AG04450 (cell line): ENCODE measurements at regions not wholly inside any gene's neighbourhood (a gene's known extent, or its start where the extent isn't known, plus 50 kb on each side); places are given as distances from the start of the nearest gene placed in this dataset.

Experiments
- CTCF ChIA-PET: fragments of 300-600, 350-600 bp; formaldehyde crosslinking; extraction: SDS; loops from one replicate; lab custom pipeline; 2022; ENCODE audit warnings: antibody characterized with exemption, inconsistent platforms; lab: Charles Lee
- POLR2A ChIA-PET: fragments of 350-600 bp; formaldehyde crosslinking; extraction: SDS; loops from one replicate; lab custom pipeline; 2021; ENCODE audit warnings: antibody characterized with exemption, inconsistent platforms; lab: Yijun Ruan, JAX
- DNase-seq: peaks from one replicate; pipeline ENCODE4 v3.0.0-alpha.2; 2011; ENCODE audit warnings: low read depth, low spot score
- H3K27ac ChIP-seq: one replicate; pipeline ENCODE4 v1.5.1; 2012; ENCODE audit warnings: low read depth, low read length, control low read depth
- H3K27me3 ChIP-seq: one replicate; pipeline ENCODE4 v1.6.0; 2012; ENCODE audit warnings: low read length; ENCODE audit not compliant: control insufficient read depth, insufficient read depth
- H3K4me3 ChIP-seq: 2 replicates; pipeline ENCODE4 v1.5.1; 2011; ENCODE audit warnings: mild to moderate bottlenecking, low read depth, low read length, control low read depth
- H3K9me3 ChIP-seq: 2 replicates; pipeline ENCODE4 v1.5.1; 2012; ENCODE audit warnings: low read length; ENCODE audit not compliant: control insufficient read depth, insufficient read depth
- CTCF ChIP-seq: IDR thresholded peaks from 2 replicates; pipeline ENCODE4 v1.5.1; 2011; ENCODE audit warnings: low read depth, low read length, control low read depth, inconsistent platforms

- no peak overlapping the region for H3K27ac ChIP-seq
- DNase-seq = no peak
- no peak for TF ChIP-seq CTCF
- peaks cover 18% of the 10 kb centered on the region for H3K9me3 ChIP-seq
- ChIA-PET CTCF (no interaction called here), POLR2A (no interaction called here)
- no peak overlapping the region for H3K4me3 ChIP-seq
- no peaks in the 10 kb centered on the region for H3K27me3 ChIP-seq
These were observed 101.0 kb upstream of the IKZF1 start for GRCh38 chr7:50203521-50203920.

GRCh38 chr7:50202052-50202555, 102.4 kb upstream of the IKZF1 start:
- Histone ChIP-seq H3K27ac (no peak overlapping the region), H3K27me3 (no peaks in the 10 kb centered on the region), H3K4me3 (no peak overlapping the region), H3K9me3 (peaks cover 13% of the 10 kb centered on the region)
- no peak for TF ChIP-seq CTCF
- DNase-seq = no peak
- ChIA-PET POLR2A (no interaction called here), CTCF (no interaction called here)

GRCh38 chr7:50199824-50200223, 104.7 kb upstream of the IKZF1 start:
- Histone ChIP-seq H3K9me3 (peaks cover 12% of the 10 kb centered on the region), H3K4me3 (no peak overlapping the region), H3K27ac (no peak overlapping the region), H3K27me3 (no peaks in the 10 kb centered on the region)
- no peak for DNase-seq
- POLR2A ChIA-PET = no interaction called here
- no peak for TF ChIP-seq CTCF
- CTCF ChIA-PET = no interaction called here

- Histone ChIP-seq H3K27ac (no peak overlapping the region), H3K27me3 (no peaks in the 10 kb centered on the region), H3K9me3 (peaks cover 13% of the 10 kb centered on the region), H3K4me3 (no peak overlapping the region)
- no peak for DNase-seq
- POLR2A ChIA-PET = no interaction called here
- TF ChIP-seq CTCF = no peak
- CTCF ChIA-PET = no interaction called here
These were observed 104.5 kb upstream of the ZPBP start for GRCh38 chr7:50197549-50197948.

GRCh38 chr7:50196719-50197118, 103.7 kb upstream of the ZPBP start:
- Histone ChIP-seq H3K27me3 (no peaks in the 10 kb centered on the region), H3K4me3 (no peak overlapping the region), H3K9me3 (peaks cover 16% of the 10 kb centered on the region), H3K27ac (no peak overlapping the region)
- DNase-seq = no peak
- POLR2A ChIA-PET = no interaction called here
- CTCF ChIA-PET = no interaction called here
- no peak for TF ChIP-seq CTCF
